NCI-H2029 treated with DMSO at 0.1 percent for 48 hours (cell line): ENCODE measurements at regions not wholly inside any gene's neighbourhood (a gene's known extent, or its start where the extent isn't known, plus 50 kb on each side); places are given as distances from the start of the nearest gene placed in this dataset.
A peak's percentile ranks its signal among the peaks of the same experiment; 100 is the strongest.

Source experiments
- DNase-seq: peaks from one replicate; lab custom pipeline; 2025; lab: John Stamatoyannopoulos, UW

- DNase-seq = no peak
Observed at GRCh38 chr3:120544361-120544760, 51.8 kb upstream of the NDUFB4 start.

GRCh38 chr3:120536642-120537041 is 59.5 kb upstream of the NDUFB4 start:
- DNase-seq = no peak

GRCh38 chr3:120532969-120533368 is 63.2 kb upstream of the NDUFB4 start:
- DNase-seq = no peak

GRCh38 chr3:120528163-120528562 is 68.0 kb upstream of the NDUFB4 start:
- DNase-seq = no peak

GRCh38 chr3:120526011-120526870 is 69.9 kb upstream of the NDUFB4 start:
- peak; percentile 31 for DNase-seq

- no peak for DNase-seq
Observed at GRCh38 chr3:120524171-120524923, 71.8 kb upstream of the NDUFB4 start.

GRCh38 chr3:120516136-120516535 is 65.3 kb upstream of the FSTL1 start:
- no peak for DNase-seq

GRCh38 chr3:120512655-120513054 is 61.9 kb upstream of the FSTL1 start:
- DNase-seq = no peak

- peak; percentile 4 for DNase-seq
Observed at GRCh38 chr3:120506828-120507774, 56.3 kb upstream of the FSTL1 start.

GRCh38 chr3:120506076-120506827 is 55.5 kb upstream of the FSTL1 start:
- peak; percentile 5 for DNase-seq

GRCh38 chr3:120503727-120504616 is 53.2 kb upstream of the FSTL1 start:
- DNase-seq = no peak

GRCh38 chr3:120502116-120502515 is 51.3 kb upstream of the FSTL1 start:
- no peak for DNase-seq
